ENCODE measurements at regions not wholly inside any gene's neighbourhood (a gene's known extent, or its start where the extent isn't known, plus 50 kb on each side); places are given as distances from the start of the nearest gene placed in this dataset.

DNA sequence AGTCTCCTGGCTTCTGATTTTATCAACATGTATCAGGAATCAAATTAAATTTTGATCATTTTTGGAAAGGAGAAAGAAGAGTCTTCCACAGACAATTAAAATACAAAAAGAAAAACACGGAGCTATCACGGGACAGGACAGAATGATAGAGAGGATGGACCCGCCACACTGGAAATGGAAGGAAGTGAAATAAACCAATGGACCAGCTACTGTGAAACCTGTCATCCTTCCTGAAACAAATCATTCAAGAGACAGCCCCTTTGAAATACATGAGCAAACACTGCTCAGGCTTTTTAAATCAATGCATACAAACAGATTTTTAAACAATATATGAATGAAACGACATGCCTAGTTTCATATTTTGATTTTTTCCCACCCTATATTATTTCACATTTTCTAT, 339.4 kb downstream of the ACTL7B start:
- TF ChIP-seq POLR2A (IDR thresholded peaks at IDR 0.05), result no peak
- TF ChIP-seq, protein P1, sequence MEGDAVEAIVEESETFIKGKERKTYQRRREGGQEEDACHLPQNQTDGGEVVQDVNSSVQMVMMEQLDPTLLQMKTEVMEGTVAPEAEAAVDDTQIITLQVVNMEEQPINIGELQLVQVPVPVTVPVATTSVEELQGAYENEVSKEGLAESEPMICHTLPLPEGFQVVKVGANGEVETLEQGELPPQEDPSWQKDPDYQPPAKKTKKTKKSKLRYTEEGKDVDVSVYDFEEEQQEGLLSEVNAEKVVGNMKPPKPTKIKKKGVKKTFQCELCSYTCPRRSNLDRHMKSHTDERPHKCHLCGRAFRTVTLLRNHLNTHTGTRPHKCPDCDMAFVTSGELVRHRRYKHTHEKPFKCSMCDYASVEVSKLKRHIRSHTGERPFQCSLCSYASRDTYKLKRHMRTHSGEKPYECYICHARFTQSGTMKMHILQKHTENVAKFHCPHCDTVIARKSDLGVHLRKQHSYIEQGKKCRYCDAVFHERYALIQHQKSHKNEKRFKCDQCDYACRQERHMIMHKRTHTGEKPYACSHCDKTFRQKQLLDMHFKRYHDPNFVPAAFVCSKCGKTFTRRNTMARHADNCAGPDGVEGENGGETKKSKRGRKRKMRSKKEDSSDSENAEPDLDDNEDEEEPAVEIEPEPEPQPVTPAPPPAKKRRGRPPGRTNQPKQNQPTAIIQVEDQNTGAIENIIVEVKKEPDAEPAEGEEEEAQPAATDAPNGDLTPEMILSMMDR (IDR thresholded peaks at IDR 0.05), result no peak
- TF ChIP-seq EP300 (IDR thresholded peaks at IDR 0.05), result no peak
- H3K36me3 ChIP-seq, result no peaks in the 10 kb centered on the region
- DNase-seq, result no peak
- H3K9me3 ChIP-seq, result no peaks in the 10 kb centered on the region
- no peaks in the 10 kb centered on the region for H3K27me3 ChIP-seq
- H3K27ac ChIP-seq, result no peak overlapping the region
- H3K4me1 ChIP-seq (ENCODE audit: insufficient read depth), result no peaks in the 10 kb centered on the region
- WGBS, 3 donors, result 75 to 92% (median 82%) methylated on average over 4 of the region's 4 CpGs
- H3K4me3 ChIP-seq, result no peak overlapping the region
- intact Hi-C loops (cut with DNase I), result no loop called here

DNA sequence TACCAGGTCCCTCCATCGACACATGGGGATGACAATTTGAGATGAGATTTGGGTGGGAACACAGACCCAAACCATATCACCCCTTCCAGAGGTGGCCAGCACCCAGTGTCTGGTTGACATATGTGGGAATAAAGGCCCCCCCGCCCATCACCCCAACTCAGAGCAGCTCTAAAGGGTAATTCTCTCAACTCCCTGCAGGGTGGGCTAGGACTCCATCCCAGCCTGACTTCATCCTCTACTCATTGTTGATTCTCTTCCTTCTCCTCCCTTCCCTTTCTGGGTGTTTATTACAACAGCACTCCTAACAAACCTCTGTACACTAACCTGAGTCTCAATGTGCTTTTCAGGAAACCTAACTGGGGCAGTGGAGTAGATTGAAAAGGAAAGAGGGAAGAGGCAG, 339.9 kb downstream of the ACTL7B start:
- TF ChIP-seq EP300 (IDR thresholded peaks at IDR 0.05) (no peak), POLR2A (IDR thresholded peaks at IDR 0.05) (no peak)
- TF ChIP-seq, protein P1 (IDR thresholded peaks at IDR 0.05), result no peak
- 83 to 100% (median 86%) methylated on average over 2 of the region's 2 CpGs for WGBS, 3 donors
- H3K27me3 ChIP-seq, result no peaks in the 10 kb centered on the region
- H3K4me1 ChIP-seq (ENCODE audit: insufficient read depth), result no peaks in the 10 kb centered on the region
- intact Hi-C loops (cut with DNase I), result no loop called here
- no peak overlapping the region for H3K27ac ChIP-seq
- no peak overlapping the region for H3K4me3 ChIP-seq
- no peaks in the 10 kb centered on the region for H3K36me3 ChIP-seq
- no peaks in the 10 kb centered on the region for H3K9me3 ChIP-seq
- DNase-seq, result no peak

DNA sequence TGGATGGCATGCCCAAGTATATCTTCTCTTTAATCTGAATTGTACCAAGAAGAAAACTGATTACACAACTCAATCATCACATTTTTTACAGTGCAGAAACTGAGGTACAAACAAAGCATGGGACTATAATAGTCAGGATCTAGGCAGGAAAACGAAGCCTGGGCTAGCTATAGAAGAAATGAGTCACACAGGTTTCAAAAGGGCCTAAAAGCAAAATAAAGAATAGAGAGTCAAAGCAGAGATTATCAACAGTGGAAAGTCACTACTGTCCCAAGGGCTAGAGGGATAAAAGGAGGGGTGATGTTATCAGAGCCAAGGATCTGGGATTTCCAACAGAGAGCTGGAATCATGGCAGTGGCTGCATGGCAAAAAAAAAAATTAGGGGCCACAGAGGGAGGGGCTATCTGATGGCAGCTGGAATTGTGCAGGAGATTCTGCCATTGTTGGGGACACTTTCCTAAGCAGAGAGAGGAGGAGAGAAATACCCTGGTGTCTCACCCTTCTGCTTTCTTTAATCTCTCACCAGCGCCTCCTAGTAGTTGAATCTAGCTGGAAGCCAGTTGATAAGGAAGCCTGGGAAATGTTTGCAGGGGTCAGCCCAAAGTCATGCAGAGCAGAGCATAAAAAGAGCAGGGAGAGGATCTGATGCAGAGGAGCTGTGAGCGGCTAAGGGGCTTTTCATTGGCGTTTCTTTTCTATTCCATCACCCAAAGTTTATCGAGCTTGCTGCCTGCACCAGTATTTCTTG, 343.2 kb downstream of the ACTL7B start:
- Histone ChIP-seq H3K4me1 (ENCODE audit: insufficient read depth) (no peaks in the 10 kb centered on the region), H3K36me3 (no peaks in the 10 kb centered on the region), H3K27me3 (no peaks in the 10 kb centered on the region), H3K27ac (no peak overlapping the region), H3K4me3 (no peak overlapping the region), H3K9me3 (no peaks in the 10 kb centered on the region)
- intact Hi-C loops (cut with DNase I), result no loop called here
- TF ChIP-seq POLR2A (IDR thresholded peaks at IDR 0.05), result no peak
- TF ChIP-seq EP300 (IDR thresholded peaks at IDR 0.05), result no peak
- TF ChIP-seq, protein P1 (IDR thresholded peaks at IDR 0.05), result no peak
- DNase-seq, result no peak
- 71 to 81% (median 79%) methylated on average over 5 of the region's 5 CpGs for WGBS, 3 donors

DNA sequence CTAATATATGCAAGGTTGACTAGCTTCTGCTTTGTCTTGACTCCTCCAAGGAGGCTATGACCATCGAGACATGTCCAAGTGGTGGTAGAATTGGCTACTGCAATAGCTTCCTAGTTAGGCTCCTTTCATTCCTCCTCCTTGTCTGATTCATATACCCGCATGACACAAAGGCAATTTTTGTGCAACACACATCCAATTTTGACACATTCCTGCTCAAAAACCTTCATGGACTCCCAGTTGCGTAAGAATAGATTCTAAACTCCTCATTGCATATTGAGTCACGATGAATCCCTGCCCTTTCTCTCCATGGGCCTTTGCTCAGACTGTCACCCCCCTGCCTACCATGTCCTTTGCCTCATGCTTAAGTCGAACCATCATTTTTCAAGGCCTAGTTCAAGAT, 344.5 kb downstream of the ACTL7B start:
- no peak for DNase-seq
- Histone ChIP-seq H3K4me3 (no peak overlapping the region), H3K36me3 (no peaks in the 10 kb centered on the region), H3K27ac (no peak overlapping the region), H3K27me3 (no peaks in the 10 kb centered on the region), H3K4me1 (ENCODE audit: insufficient read depth) (no peaks in the 10 kb centered on the region), H3K9me3 (no peaks in the 10 kb centered on the region)
- WGBS, 3 donors, result 94 to 96% (median 95%) methylated on average over 5 of the region's 5 CpGs
- intact Hi-C loops (cut with DNase I), result no loop called here
- TF ChIP-seq, protein P1 (IDR thresholded peaks at IDR 0.05), result no peak
- TF ChIP-seq EP300 (IDR thresholded peaks at IDR 0.05) (no peak), POLR2A (IDR thresholded peaks at IDR 0.05) (no peak)
